Adipocyte (in vitro differentiated cells): ENCODE measurements at regions not wholly inside any gene's neighbourhood (a gene's known extent, or its start where the extent isn't known, plus 50 kb on each side); places are given as distances from the start of the nearest gene placed in this dataset.

Experiments
- DNase-seq: peaks from one replicate; pipeline ENCODE4 v3.0.0-alpha.2; 2015; ENCODE audit warnings: low read depth
- H3K27me3 ChIP-seq: replicated peaks from 2 replicates; pipeline ENCODE4 v1.7.0; 2013; ENCODE audit warnings: mild to moderate bottlenecking, low read length, moderate library complexity; ENCODE audit not compliant: control insufficient read depth, insufficient read depth
- H3K36me3 ChIP-seq: 2 replicates; pipeline ENCODE4 v1.7.0; 2013; ENCODE audit warnings: low read length, mild to moderate bottlenecking, moderate library complexity; ENCODE audit not compliant: control insufficient read depth, insufficient read depth, severe bottlenecking
- H3K4me1 ChIP-seq: 2 replicates; pipeline ENCODE4 v1.7.0; 2013; ENCODE audit warnings: mild to moderate bottlenecking, low read length, moderate library complexity; ENCODE audit not compliant: control insufficient read depth, insufficient read depth
- H3K4me3 ChIP-seq: 2 replicates; pipeline ENCODE4 v1.7.0; 2013; ENCODE audit warnings: mild to moderate bottlenecking, low read length, moderate library complexity
- H3K9ac ChIP-seq: 2 replicates; pipeline ENCODE4 v1.7.0; 2013; ENCODE audit warnings: mild to moderate bottlenecking, low read length, moderate library complexity
- H3K9me3 ChIP-seq: 2 replicates; pipeline ENCODE4 v1.7.0; 2013; ENCODE audit warnings: mild to moderate bottlenecking, low read length, moderate library complexity; ENCODE audit not compliant: control insufficient read depth

DNA sequence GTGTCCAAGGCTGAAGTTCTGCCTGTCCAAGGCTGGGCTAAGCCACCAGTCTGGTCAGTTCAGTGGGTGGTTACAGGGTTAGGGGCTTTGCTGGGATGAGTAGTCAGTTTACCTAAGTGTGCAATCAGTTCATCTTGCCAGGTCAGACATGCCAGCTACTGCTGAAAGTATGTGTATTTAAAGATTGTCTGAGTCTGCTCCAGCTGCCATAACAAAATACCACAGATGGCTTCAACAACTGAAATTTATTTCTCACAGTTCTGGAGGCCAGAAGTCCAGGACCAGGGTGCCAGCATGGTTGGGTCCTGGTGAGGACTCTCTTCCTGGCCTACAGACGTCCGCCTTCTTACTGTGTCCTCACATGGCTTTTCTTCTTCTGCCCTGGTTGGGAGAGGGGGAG is 52.4 kb upstream of the TNS3 start:
- no peak for DNase-seq
- Histone ChIP-seq H3K27me3 (peaks cover 14% of the 10 kb centered on the region), H3K9ac (no peak overlapping the region), H3K4me1 (peaks cover 7% of the 10 kb centered on the region), H3K4me3 (no peak overlapping the region), H3K36me3 (no peaks in the 10 kb centered on the region), H3K9me3 (no peaks in the 10 kb centered on the region)

DNA sequence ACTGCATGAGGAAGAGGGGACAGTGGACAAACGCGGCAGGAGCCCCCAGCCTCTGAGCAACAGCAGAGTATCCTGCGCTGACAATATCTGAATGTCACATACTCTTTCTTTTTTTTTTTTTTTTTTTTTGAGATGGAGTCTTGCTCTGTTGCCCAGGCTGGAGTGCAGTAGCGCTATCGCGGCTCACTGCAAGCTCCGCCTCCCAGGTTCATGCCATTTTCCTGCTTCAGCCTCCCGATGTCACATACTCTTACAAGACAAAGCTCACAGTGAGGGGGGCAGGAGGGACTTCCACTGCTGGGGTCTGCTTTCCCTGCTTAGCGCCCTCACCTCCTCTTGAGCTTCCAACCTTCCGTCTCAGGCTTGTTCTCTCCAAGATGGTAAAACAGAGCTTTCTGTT is 51.2 kb upstream of the TNS3 start:
- H3K4me1 ChIP-seq, result peaks cover 7% of the 10 kb centered on the region
- peaks cover 14% of the 10 kb centered on the region for H3K27me3 ChIP-seq
- no peaks in the 10 kb centered on the region for H3K9me3 ChIP-seq
- no peak for DNase-seq
- H3K9ac ChIP-seq, result no peak overlapping the region
- H3K4me3 ChIP-seq, result no peak overlapping the region
- H3K36me3 ChIP-seq, result no peaks in the 10 kb centered on the region
